Nephron progenitor cell (in vitro differentiated cells): ENCODE measurements at regions not wholly inside any gene's neighbourhood (a gene's known extent, or its start where the extent isn't known, plus 50 kb on each side); places are given as distances from the start of the nearest gene placed in this dataset.
A peak's percentile ranks its signal among the peaks of the same experiment; 100 is the strongest.

Source experiments
- DNase-seq: peaks from one replicate; pipeline ENCODE4 v3.0.0; 2021
- H3K27ac Mint-ChIP-seq: 2 replicates; pipeline ENCODE4 v1.8.0; 2021; ENCODE audit warnings: mild to moderate bottlenecking, moderate library complexity, mixed read lengths
- H3K27me3 Mint-ChIP-seq: 2 replicates; pipeline ENCODE4 v1.8.0; 2021; ENCODE audit warnings: mild to moderate bottlenecking, low read depth, mixed read lengths; ENCODE audit not compliant: poor library complexity
- H3K36me3 Mint-ChIP-seq: 2 replicates; pipeline ENCODE4 v1.8.0; 2021; ENCODE audit warnings: low read depth, mixed read lengths
- H3K4me1 Mint-ChIP-seq: 2 replicates; pipeline ENCODE4 v1.8.0; 2021; ENCODE audit warnings: mixed read lengths
- H3K4me3 Mint-ChIP-seq: 2 replicates; pipeline ENCODE4 v1.8.0; 2021; ENCODE audit warnings: mild to moderate bottlenecking, moderate library complexity, mixed read lengths
- H3K9me3 Mint-ChIP-seq: 2 replicates; pipeline ENCODE4 v1.8.0; 2021; ENCODE audit warnings: mild to moderate bottlenecking, moderate library complexity, mixed read lengths
- CTCF ChIP-seq: fragments of 200-600 bp; sonication (generic); IDR thresholded peaks from 2 replicates; pipeline ENCODE4 v1.5.0; 2021; ENCODE audit warnings: antibody characterized with exemption

- Mint-ChIP-seq H3K4me1 (peaks cover 39% of the 10 kb centered on the region), H3K27me3 (peaks cover 3% of the 10 kb centered on the region), H3K36me3 (no peaks in the 10 kb centered on the region), H3K27ac (peak overlapping the region; percentile 46), H3K9me3 (no peaks in the 10 kb centered on the region), H3K4me3 (no peak overlapping the region)
- TF ChIP-seq CTCF = no peak
- no peak for DNase-seq
Observed at GRCh38 chr1:81600878-81601622, 199.7 kb upstream of the ADGRL2 start.

- H3K4me3 Mint-ChIP-seq = no peak overlapping the region
- H3K4me1 Mint-ChIP-seq = peaks cover 33% of the 10 kb centered on the region
- peaks cover 3% of the 10 kb centered on the region for H3K27me3 Mint-ChIP-seq
- no peaks in the 10 kb centered on the region for H3K9me3 Mint-ChIP-seq
- no peak for DNase-seq
- H3K27ac Mint-ChIP-seq = peak overlapping the region; percentile 33
- no peak for TF ChIP-seq CTCF
- no peaks in the 10 kb centered on the region for H3K36me3 Mint-ChIP-seq
Observed at GRCh38 chr1:81600363-81600762, 200.4 kb upstream of the ADGRL2 start.

- no peak overlapping the region for H3K4me3 Mint-ChIP-seq
- H3K9me3 Mint-ChIP-seq = no peaks in the 10 kb centered on the region
- peaks cover 21% of the 10 kb centered on the region for H3K4me1 Mint-ChIP-seq
- H3K27me3 Mint-ChIP-seq = peaks cover 3% of the 10 kb centered on the region
- H3K27ac Mint-ChIP-seq = no peak overlapping the region
- no peak for DNase-seq
- no peaks in the 10 kb centered on the region for H3K36me3 Mint-ChIP-seq
- no peak for TF ChIP-seq CTCF
Observed at GRCh38 chr1:81598623-81599022, 202.1 kb upstream of the ADGRL2 start.

DNA sequence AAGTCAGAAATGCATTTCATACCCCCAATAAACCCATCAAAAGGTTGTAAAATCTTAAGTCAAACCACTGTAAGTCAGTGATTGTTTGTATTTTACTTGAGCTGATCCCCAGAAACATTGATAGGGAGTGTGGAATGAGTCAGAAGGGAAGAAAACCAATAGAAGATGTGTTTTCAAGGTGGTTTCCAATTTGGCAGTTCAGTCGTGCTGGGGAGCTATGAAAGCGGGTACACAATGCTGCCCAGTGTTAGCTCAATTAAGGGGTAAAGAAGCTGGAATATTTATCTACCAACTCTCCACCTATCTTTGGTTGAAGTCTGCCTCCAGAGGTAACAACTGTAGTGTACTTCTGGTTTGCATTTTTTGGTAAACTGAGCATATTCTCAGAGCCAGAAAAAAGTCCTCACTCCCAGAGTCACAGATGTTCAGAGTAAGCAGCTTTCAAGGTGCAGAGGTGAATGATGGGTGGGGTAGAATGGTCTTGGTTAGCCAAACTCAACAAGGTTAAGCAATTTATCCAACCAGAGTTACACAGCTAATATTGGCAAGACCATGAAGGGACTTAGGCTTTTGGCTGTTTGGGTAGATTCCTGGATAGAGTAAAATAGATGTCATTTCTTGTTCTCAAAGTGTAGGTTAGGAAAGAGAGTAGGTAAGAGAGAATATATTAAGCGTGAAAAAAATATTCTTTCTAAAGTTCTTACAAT is 202.9 kb upstream of the ADGRL2 start:
- Mint-ChIP-seq H3K27ac (no peak overlapping the region), H3K9me3 (no peaks in the 10 kb centered on the region), H3K27me3 (peaks cover 3% of the 10 kb centered on the region), H3K4me1 (peaks cover 21% of the 10 kb centered on the region), H3K36me3 (no peaks in the 10 kb centered on the region), H3K4me3 (no peak overlapping the region)
- DNase-seq = no peak
- no peak for TF ChIP-seq CTCF

GRCh38 chr1:81596341-81596740 is 204.4 kb upstream of the ADGRL2 start:
- Mint-ChIP-seq H3K4me3 (no peak overlapping the region), H3K36me3 (no peaks in the 10 kb centered on the region), H3K4me1 (peaks cover 15% of the 10 kb centered on the region), H3K27ac (no peak overlapping the region), H3K27me3 (peaks cover 6% of the 10 kb centered on the region), H3K9me3 (no peaks in the 10 kb centered on the region)
- no peak for TF ChIP-seq CTCF
- no peak for DNase-seq
